GM21825 (cell line): ENCODE measurements at regions not wholly inside any gene's neighbourhood (a gene's known extent, or its start where the extent isn't known, plus 50 kb on each side); places are given as distances from the start of the nearest gene placed in this dataset.
"Not testable (repeated sequence)": the region's sequence is repeated elsewhere in the genome, so short reads cannot be mapped to it uniquely, and the experiment has no call there.

Experiments
- ATAC-seq: cut with Tn5 transposase; IDR thresholded peaks from one replicate; pipeline ENCODE4 v1.9.1; 2021; ENCODE audit warnings: mild to moderate bottlenecking, moderate library complexity; ENCODE audit not compliant: unreplicated experiment

DNA sequence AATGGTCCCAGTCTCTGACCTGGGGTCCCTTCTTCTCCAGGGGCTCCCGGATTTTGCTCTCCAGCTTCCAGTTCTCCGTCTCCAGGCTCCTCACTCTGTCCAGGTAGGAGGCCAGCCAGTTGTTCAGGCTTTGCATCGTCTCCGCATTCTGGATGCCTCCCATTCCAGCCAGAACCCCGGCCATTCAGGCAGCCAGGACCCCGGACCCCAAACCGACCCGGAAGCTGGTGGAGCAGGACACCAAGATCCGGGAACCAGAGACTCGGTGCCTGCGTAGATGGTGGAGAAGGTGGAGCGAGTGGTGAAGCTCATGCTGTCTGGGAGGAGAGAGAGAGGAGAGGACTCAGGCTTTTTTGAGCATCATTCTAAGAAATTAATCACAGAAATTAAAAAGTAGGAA, 572.4 kb upstream of the NCAM2 start:
- ATAC-seq: no peak

DNA sequence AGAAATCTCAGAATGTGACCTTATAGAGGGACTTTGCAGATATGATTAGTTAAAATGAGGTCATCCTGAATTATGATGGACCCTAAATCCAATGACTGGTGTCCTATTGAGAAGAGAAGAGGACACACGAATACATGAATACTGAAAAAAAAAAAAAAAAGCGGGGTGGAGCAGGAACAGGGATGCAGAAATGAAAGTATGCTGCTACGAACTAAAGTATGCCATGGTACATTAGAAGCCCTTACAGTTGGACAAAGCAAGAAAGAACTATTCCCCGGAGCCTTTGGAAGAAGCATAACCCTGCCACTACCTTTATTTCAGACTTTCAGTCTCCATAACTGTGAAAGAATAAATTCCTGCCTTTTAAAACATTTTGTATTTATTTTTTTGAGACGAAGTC, 557.9 kb upstream of the NCAM2 start:
- ATAC-seq: no peak

DNA sequence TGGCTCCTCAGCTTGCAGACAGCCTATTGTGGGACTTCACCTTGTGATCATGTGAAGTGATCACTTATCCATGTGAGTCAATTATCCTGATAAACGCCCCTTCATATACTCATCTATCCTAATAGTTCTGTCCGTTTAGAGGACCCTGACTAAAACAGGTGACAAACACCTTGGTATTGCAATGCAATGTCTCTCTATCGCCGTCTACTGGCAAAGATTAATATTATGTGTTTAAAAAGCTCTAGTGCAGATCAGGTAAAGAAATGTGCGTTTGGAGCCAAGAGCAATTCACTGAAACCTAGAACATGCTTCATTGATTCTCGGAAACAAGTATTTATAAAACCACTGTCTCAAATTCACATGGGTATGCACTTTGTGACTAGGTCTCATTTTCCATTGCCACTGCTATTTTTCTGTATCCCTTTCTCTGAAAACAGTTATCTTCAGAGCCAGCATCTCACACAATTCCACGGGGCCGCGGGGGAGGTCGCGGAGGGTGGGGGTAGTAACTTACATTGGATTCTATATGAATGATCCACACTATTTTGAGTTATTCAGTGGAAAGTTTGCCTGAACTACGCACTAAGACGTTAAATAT, 554.6 kb upstream of the NCAM2 start:
- ATAC-seq: no peak

DNA sequence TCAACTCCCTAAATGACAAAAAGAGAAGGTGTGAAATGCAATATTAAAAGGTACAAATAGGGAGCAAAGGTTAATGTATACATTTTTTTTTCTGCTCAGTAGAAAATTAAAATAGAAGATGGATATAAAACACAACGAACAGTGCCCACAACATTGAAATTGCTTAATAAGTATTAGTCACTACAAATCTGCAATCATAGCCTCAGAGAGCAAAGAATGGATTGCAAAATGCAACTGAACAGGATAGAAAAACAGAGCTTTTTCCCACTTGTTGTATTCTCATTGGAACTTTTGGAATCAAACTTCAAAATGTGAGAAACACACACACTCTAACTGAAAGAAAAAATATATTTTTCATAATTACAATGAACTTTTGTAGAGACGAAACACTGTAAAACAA, 552.2 kb upstream of the NCAM2 start:
- no peak for ATAC-seq

DNA sequence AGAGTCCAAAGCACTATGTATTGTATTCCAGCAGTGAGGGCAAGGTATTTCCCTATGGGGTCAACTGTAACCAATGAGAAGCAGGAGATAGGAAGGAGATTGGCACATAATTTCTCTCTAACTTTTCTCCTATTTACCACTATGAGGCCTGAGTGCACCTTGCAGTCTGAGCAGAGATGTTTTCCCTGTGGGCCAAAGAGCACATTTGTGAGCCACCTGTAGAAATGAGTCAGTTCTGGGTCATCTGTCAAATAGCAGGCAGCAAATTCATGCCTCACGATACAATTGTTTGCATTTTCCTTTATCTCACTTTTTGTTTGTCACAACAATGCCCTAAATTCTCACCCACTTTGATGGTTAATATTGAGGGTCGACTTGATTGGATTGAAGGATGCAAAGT, 547.2 kb upstream of the NCAM2 start:
- ATAC-seq: no peak

DNA sequence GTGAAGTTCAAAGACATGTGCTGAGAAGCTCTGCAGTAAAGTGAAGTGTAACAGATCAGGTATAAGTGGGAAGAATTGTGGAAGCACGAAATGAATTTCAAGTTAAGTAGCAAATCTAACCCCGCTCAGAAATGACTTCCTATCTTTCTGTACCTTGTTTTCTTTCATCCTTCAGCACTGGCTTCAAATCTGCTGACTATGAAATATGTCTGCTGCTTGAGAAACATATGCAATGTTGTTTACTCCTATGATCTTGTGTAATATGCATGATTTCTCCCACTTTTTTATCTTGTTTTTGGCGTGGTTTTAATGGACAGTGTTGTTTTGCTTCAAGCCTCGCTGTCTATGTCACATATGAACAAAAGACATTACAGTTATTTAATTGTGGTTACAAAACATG, 545.3 kb upstream of the NCAM2 start:
- ATAC-seq: no peak

DNA sequence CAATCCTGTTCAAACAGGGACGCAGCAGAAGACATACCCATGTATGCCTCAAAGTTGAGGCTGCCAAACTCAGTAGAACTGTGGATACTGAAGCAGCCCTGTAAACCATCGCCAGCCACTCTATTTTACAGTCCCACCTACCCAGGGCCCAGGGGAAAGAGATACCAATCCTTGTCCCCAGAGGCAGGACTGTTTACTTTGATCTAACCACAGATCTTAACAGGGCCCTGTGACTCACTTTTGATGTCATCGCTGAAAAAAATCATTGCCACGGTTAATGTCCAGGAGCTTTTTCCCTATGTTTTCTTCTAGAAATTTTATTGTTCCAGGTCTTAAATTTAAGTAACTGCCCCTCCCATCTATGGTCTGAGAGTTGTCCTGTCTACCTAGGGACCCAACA, 538.4 kb upstream of the NCAM2 start:
- no peak for ATAC-seq

DNA sequence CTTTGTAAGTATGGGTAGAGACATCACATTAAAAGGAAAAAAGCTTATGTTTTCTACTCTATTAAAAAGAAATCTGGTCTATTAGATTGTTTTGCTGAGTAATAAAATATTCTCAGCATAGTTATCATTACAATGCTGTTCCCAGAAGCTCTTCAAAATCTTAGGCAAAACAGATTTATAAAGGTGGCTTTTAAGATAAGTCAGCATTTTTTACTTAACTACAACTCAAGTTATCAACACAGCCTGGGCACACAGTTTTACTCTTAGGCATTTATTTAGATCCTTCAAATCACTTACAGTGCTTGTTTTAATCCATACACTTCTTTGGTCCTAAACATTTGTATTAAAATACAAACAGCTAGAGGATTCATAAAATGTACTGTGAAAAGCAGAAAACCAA, 534.8 kb upstream of the NCAM2 start:
- ATAC-seq: no peak

DNA sequence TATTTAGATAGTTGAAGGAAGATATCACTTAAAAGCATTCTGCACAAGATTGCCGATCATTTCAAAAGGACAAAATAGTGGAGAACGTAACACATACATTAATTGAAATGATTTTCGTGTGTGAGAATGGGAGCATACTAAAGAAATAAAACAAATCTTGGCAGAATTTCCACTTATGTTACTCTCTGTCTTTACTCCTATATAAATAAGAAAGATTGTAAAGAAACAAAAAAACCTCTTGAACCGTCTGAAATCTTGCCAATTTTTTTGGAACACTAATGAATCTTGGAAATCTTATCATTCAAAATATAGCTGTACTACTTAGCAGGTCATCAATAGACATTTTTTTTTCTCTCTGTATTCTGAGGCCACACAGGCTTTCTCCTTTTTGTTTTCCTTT, 528.8 kb upstream of the NCAM2 start:
- no peak for ATAC-seq

DNA sequence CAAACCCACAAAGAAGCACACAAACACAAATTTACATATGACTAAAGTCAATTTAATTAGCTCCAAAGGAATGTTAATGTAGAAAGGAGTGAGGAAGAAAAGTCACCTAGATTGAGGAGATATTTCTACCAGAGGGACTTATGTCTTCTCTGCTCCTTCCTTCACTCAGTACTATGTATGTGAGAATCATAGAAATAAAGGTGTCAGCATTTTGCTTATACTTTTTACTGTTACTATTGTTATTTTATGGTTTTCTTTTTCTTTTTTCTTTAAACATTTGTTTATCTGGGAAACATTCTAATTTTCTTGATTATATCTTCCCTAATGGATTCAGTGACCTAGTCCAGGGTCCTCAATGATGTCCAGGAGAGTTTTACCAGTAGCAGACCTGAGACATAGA, 511.9 kb upstream of the NCAM2 start:
- no peak for ATAC-seq

DNA sequence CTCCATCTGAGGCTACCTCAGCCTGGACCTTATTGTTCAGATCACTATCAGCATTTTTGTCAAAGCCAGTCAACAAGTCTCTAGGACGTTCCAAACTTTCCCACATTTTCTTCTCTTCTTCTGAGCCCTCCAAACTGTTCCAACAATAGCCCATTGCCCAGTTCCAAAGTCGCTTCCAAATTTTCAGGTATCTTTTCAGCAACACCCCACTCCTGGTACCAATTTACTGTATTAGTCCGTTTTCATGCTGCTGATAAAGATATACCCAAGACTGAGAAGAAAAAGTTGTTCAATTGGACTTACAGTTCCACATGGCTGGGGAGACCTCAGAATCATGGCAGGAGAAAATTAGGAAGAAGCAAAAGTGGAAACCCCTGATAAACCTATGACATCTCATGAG, 495.3 kb upstream of the NCAM2 start:
- not testable (repeated sequence) for ATAC-seq

DNA sequence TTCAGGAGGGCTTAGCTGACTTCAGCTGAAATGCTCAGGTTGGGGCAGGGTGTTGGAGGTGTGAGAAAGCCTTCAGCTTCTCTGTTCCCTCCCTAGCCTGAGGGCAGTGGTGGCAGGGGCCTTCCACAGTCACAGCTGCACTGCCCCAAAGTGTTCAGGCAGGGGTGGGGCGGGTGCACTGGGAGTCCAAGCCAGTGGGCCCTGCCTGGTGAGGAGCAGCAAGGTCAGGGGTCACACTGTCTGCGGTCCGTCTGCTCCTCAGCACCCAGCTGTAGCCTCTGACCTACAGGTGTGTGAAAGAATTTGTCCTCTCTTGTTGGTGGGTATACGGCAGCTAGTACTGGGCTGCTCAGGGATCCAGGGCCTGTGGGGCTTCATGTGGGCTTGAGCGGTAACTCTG, 490.4 kb upstream of the NCAM2 start:
- ATAC-seq: no peak

DNA sequence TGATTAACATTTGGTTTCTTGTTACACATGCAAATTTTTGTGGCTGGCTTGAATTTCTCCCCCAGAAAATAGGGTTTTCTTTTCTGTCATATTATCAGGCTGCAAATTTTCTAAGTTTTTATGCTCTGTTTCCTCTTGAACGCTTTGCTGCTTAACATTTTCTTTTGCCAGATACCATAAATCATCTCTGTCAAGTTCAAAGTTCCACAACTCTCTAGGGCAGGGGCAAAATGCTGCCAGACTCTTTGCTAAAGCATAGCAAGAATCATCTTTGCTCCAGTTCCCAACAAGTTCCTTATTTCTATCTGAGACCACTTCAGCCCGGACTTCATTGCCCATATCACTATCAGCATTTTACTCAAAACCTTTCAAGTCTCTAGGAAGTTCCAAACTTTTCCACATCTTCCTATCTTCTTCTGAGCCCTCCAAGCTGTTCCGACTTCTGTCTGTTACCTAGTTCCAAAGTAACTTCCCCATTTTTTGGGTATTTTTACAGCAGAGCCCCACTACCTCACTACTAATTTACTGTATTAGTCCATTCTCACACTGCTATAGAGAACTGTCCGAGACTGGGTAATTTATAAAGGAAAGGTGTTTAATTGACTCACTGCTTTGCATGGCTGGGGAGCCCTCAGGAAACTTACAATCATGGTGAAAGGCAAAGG, 486.9 kb upstream of the NCAM2 start:
- no peak for ATAC-seq

DNA sequence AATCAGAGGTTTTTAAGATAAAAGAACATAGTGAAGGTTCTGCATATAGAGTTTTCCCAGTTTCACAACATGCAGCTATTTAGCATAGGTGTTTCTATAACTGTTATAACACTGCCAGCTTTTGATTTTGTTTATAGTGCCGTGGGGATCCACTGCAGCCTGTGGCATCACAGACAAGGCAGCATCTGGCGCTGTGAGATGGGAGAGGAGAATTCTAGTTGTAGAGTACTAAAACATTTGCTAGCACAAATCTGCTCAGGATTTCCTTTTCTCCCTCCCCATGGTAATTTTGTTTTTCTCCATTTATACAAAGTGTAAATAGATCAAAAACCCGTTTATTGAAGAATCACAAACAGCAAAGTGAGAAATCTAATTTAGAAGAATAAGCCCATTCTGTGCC, 482.8 kb upstream of the NCAM2 start:
- no peak for ATAC-seq

DNA sequence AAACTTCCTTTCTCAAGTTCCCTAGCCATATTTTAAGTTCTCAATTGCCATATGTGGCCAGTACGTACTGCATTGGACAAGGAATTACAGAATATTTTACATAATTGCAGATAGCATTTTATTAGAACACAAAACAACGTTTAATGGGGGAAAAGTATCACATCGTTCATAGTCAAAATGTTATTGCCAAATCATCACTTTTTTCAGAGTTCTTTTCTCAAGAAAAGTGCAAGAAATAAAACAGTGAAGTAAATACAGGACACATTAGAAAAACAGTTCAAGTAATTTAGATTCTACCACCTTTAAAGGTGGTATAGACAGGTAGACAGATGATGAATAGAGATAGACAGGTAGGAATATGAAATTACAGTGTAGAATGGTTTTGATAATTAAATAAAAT, 479.1 kb upstream of the NCAM2 start:
- ATAC-seq: no peak

DNA sequence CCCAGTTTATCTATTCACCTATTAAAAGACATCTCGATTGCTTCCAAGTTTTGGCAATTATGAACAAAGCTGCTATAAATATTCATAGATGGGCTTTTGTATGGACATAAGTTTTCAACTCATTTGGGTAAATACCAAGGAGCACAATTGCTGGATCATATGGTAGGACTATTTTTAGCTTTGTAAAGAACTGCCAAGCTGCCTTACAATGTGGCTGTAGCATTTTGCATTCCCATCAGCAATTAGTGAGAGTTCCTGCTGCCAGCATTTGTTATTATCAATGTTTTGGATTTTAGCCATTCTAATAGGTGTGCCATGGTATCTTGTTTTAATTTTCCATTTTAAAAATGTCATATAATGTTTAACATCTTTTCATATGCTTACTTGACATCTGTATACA, 475.6 kb upstream of the NCAM2 start:
- no peak for ATAC-seq

DNA sequence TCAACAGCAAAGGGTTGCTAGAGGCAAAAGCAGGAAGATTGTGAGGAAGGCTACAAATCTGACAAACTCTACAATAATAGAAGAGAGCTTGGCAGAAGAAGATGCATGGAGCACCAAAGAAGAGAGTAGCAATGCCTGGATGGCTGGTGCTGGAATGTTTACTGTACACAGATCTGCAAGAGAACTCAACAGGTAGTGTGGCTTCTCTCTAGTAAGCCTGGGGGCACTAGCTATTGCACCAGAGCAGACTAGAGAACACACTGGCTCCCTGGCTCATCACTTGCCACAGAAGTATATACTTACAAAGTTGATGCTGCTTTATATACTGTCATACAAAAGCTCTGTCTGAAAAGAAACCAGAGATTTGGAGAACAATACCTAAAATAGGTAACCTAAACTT, 475.0 kb upstream of the NCAM2 start:
- ATAC-seq: no peak

DNA sequence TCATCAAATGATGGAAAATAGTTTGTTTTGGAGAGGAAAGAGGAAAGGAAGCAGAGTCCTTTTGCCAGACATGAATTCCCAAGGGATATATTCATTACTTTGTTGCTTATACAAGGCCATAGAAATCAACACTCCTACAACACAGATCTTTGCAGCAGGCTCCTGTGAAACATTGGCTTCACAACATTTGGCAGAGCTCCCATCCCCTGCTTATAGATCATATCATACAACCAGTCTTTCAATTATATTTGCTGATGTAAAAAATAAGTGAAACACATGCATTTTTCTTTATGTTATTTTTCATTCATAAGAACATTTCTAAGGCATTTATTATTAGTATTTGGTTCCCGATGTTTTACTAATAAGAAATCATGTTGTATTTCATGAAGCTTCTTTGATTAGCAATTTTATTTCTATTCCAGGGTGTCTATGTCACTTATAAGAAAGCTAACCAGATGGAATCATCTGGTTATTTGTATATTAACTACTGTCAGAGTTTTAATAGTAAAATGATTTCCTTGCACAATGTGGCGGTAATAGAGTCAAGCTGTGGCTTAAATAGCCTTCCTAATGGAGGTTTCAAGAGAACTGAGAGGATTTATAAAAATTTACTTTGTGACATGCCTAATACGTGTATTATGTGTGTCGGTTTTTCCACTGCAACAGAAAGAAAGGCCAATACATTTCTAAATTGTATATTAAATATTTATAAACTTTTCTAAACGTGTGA, 470.3 kb upstream of the NCAM2 start:
- no peak for ATAC-seq

DNA sequence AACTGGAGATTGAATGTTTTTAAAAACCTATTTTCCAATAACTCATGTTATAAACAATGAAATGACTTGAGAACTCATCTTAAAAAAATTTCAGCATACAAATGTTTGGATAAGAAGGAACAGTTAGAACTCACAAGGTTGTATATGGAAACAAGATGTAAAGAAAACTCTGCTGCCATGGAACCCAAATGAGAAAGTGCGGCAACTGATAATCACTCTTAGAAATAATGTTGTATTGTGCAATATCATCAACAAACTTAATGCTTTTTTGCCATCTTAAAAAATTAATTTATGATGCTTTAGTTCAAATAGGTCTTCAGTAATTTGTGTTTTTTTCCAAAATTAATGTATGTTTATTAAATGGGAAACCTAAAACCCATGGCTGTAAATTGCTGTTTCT, 461.1 kb upstream of the NCAM2 start:
- ATAC-seq: no peak

DNA sequence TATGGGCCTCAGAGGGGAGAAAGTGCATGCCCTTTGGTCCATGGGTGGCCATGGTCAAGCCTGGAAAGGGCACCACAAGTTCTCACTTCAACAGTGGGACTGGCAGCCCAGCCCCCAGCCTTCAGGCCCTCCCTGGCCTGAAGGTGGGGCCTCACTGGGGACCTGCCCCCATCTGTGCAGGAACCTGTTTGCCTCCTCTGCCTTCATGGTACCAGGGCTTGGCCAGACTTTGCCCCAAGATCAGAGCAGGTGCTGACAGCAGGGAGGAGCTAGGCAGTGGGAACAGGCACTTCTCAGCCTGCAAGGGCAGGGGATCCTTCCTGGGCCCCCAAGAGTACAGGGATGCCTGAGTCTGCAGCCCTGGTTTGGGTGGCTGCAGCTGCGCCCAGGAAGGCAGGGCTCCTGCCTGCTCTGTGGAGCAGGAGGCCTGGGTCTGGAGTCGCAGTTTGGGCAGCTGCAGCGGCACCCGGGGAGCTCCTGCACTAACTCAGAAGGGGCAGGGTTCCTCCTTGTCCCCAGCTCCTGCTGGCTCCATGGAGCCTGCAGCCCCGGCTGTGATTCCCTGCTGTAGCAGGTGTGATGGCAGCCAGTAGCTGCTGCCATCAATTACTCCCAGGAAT, 460.1 kb upstream of the NCAM2 start:
- no peak for ATAC-seq

DNA sequence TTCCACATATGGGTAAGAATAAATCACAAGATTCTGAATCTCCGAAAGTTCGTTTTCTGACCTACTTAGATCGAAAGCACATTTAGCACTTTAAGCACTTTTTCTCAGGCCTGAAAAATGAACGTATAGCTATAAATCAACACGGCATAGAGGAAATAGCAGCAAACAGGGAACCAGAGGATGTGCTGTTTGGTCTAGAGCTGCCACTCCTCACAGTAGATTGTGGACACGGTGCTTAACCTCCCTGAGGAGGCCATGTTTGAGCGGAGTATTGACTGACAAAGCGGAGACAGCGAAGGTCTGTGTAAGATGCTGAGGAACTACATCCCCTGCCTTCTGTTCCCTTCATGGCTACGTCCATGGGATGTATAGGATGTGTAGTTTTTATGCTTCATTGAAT, 452.8 kb upstream of the NCAM2 start:
- no peak for ATAC-seq

DNA sequence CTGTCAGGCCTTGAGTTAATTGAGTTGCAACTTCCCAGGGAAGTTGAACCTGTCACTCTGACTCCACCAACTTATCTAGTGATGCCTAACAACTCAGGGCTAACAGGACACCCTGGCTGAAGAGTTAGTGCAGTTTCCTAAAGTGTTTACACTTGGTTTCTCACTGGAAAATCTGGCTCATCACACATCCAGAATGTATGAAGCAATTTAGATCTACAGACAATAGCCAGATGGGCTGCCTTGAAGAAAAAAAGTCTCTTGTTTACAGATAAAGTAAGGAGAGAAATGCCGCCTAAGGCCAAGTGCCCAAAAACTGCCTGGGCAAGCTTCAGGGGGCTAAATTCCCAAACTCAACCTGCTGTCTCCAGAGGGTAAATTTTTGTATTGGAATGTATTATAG, 446.3 kb upstream of the NCAM2 start:
- ATAC-seq: no peak
